ENCODE measurements at regions not wholly inside any gene's neighbourhood (a gene's known extent, or its start where the extent isn't known, plus 50 kb on each side); places are given as distances from the start of the nearest gene placed in this dataset.
"Not testable (repeated sequence)": the region's sequence is repeated elsewhere in the genome, so short reads cannot be mapped to it uniquely, and the experiment has no call there.

GRCh38 chr11:81966340-81966739, 767.3 kb downstream of the FAM181B start:
- TF ChIP-seq GATA1 (IDR thresholded peaks at IDR 0.05; ENCODE audit: low read depth, low read length) (no peak), POLR2A (IDR thresholded peaks at IDR 0.05; ENCODE audit: low read length) (no peak)
- no peak for DNase-seq

GRCh38 chr11:81963018-81963417, 770.6 kb downstream of the FAM181B start:
- TF ChIP-seq POLR2A (IDR thresholded peaks at IDR 0.05; ENCODE audit: low read length): no peak
- TF ChIP-seq GATA1 (IDR thresholded peaks at IDR 0.05; ENCODE audit: low read depth, low read length): no peak
- DNase-seq: peak in 1 of 2 experiments; percentile 25

GRCh38 chr11:81960443-81960842, 773.2 kb downstream of the FAM181B start:
- TF ChIP-seq GATA1 (IDR thresholded peaks at IDR 0.05; ENCODE audit: low read depth, low read length): no peak
- TF ChIP-seq POLR2A (IDR thresholded peaks at IDR 0.05; ENCODE audit: low read length): no peak
- DNase-seq: no peak

- TF ChIP-seq GATA1 (IDR thresholded peaks at IDR 0.05; ENCODE audit: low read depth, low read length) (no peak), POLR2A (IDR thresholded peaks at IDR 0.05; ENCODE audit: low read length) (no peak)
- no peak for DNase-seq
These were observed 774.3 kb downstream of the FAM181B start for GRCh38 chr11:81959341-81959740.

GRCh38 chr11:81954301-81954700, 779.4 kb downstream of the FAM181B start:
- DNase-seq: not testable (repeated sequence)

DNA sequence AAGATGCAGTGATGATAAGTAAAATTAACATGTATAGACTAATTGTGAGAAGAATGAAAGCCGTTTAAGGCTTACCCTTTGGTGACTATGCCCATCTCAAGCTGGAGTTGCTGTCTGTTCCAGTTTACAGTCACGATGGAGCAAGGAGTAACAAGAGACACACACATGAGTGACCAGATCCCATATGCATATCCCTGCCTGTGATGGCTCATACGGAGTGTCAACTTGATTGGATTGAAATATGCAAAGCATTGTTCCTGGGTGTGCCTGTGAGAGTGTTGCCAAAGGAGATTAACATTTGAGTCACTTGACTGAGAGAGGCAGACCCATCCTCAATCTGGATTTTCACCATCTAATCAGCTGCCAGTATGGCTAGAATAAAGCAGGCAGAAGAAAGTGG, 786.8 kb downstream of the FAM181B start:
- TF ChIP-seq POLR2A (IDR thresholded peaks at IDR 0.05; ENCODE audit: low read length): no peak
- no peak for TF ChIP-seq GATA1 (IDR thresholded peaks at IDR 0.05; ENCODE audit: low read depth, low read length)
- no peak for DNase-seq

GRCh38 chr11:81942646-81943045, 791.0 kb downstream of the FAM181B start:
- TF ChIP-seq GATA1 (IDR thresholded peaks at IDR 0.05; ENCODE audit: low read depth, low read length) (no peak), POLR2A (IDR thresholded peaks at IDR 0.05; ENCODE audit: low read length) (no peak)
- no peak for DNase-seq

DNA sequence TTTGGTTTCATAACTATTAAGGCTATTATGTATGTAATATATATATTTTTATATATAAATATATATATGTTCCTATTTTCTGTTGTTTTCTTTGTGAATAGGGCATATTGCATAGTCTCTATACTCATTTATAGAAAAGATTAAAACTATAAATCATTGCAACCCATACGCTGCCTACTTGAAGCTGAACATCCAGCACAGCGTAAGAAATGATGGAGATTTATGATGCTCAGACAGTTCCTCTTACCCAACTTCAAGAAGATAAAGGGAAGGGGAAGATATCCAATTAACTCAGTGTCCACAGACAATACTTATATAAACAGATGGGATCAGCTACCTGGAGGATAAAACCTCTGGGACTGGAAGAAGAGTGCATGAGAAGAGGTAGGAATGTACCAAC, 791.7 kb downstream of the FAM181B start:
- TF ChIP-seq GATA1 (IDR thresholded peaks at IDR 0.05; ENCODE audit: low read depth, low read length): no peak
- no peak for TF ChIP-seq POLR2A (IDR thresholded peaks at IDR 0.05; ENCODE audit: low read length)
- DNase-seq: no peak

GRCh38 chr11:81932303-81932702, 801.4 kb downstream of the FAM181B start:
- TF ChIP-seq POLR2A (IDR thresholded peaks at IDR 0.05; ENCODE audit: low read length): no peak
- no peak for TF ChIP-seq GATA1 (IDR thresholded peaks at IDR 0.05; ENCODE audit: low read depth, low read length)
- DNase-seq: no peak

GRCh38 chr11:81920205-81920604, 813.5 kb downstream of the FAM181B start:
- no peak for DNase-seq
- TF ChIP-seq POLR2A (IDR thresholded peaks at IDR 0.05; ENCODE audit: low read length) (no peak), GATA1 (IDR thresholded peaks at IDR 0.05; ENCODE audit: low read depth, low read length) (no peak)

- no peak for TF ChIP-seq POLR2A (IDR thresholded peaks at IDR 0.05; ENCODE audit: low read length)
- no peak for TF ChIP-seq GATA1 (IDR thresholded peaks at IDR 0.05; ENCODE audit: low read depth, low read length)
- no peak for DNase-seq
These were observed 817.2 kb downstream of the FAM181B start for GRCh38 chr11:81916451-81916850.

GRCh38 chr11:81915045-81915444, 818.6 kb downstream of the FAM181B start:
- TF ChIP-seq POLR2A (IDR thresholded peaks at IDR 0.05; ENCODE audit: low read length) (no peak), GATA1 (IDR thresholded peaks at IDR 0.05; ENCODE audit: low read depth, low read length) (no peak)
- DNase-seq: no peak

DNA sequence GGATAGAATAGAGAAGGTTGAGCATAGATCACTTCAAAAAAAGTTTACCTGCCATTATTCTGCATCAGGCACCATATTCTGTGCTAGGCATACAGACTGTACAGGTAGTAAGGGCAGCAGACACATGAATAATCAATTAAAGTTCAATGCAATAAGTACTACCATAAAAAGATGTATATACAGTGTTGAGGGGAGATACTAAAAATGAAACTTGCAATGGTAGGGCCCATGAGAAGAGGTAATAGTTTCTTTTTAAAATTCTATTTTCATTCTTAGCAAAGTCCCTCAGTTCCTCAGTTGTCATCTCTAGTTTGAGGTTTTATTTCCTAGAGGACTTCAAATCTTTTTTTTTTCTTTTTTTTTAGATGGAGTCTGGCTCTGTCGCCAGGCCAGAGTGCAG, 819.9 kb downstream of the FAM181B start:
- no peak for DNase-seq
- no peak for TF ChIP-seq POLR2A (IDR thresholded peaks at IDR 0.05; ENCODE audit: low read length)
- no peak for TF ChIP-seq GATA1 (IDR thresholded peaks at IDR 0.05; ENCODE audit: low read depth, low read length)

DNA sequence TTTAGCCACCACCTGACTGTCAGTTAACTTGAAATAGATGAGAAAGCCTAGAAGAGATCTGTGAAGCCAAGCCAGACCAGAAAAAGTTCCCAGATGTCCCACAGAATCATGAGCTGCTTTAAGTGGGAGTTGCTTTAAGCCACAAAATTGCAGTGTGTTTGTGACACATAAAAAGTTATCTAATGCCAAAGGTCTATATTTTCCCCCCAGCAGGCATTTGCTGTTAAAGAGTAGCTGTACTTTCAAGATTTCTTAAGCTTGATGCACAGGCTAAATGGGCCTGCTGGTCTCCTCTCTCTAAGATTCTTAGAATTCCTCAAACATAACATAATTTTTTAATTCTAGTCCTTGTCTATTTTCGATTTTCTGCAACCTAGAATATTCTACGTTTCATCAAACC, 825.7 kb downstream of the FAM181B start:
- no peak for DNase-seq
- TF ChIP-seq POLR2A (IDR thresholded peaks at IDR 0.05; ENCODE audit: low read length) (no peak), GATA1 (IDR thresholded peaks at IDR 0.05; ENCODE audit: low read depth, low read length) (no peak)

GRCh38 chr11:81899156-81899555, 834.5 kb downstream of the FAM181B start:
- TF ChIP-seq GATA1 (IDR thresholded peaks at IDR 0.05; ENCODE audit: low read depth, low read length) (no peak), POLR2A (IDR thresholded peaks at IDR 0.05; ENCODE audit: low read length) (no peak)
- DNase-seq: no peak

DNA sequence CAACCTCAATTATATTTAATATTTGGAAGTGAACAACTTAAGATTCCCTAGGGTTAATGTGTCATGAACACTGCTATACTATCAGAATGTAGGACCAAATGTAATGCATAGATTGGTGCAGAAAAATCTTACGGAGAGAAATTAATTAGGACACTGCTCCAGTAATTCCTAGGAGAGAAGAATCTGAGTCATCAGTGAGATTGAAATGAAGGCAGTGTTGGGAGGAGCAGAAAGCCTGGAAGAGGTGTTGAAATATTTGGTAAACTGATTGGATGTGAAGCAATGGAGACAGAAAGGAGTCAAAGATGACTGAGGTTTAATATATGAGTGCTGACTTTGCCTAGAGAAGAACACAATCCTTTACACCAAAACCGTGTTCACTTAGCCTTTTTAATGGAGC, 836.0 kb downstream of the FAM181B start:
- no peak for DNase-seq

More for the DNA sequence above, 836.0 kb downstream of the FAM181B start:
- TF ChIP-seq POLR2A (IDR thresholded peaks at IDR 0.05; ENCODE audit: low read length) (no peak), GATA1 (IDR thresholded peaks at IDR 0.05; ENCODE audit: low read depth, low read length) (no peak)
